GM23248 (cell line): ENCODE measurements at regions not wholly inside any gene's neighbourhood (a gene's known extent, or its start where the extent isn't known, plus 50 kb on each side); places are given as distances from the start of the nearest gene placed in this dataset.
"Not testable (repeated sequence)": the region's sequence is repeated elsewhere in the genome, so short reads cannot be mapped to it uniquely, and the experiment has no call there.

Experiments
- EZH2 ChIP-seq: fragments of 200-600 bp; sonication (generic); IDR thresholded peaks from 2 replicates; pipeline ENCODE4 v1.6.1; 2018; ENCODE audit warnings: antibody characterized with exemption, mild to moderate bottlenecking; ENCODE audit not compliant: insufficient read depth, poor library complexity, severe bottlenecking
- EZH2phosphoT487 ChIP-seq: fragments of 200-600 bp; sonication (generic); IDR thresholded peaks from 2 replicates; pipeline ENCODE4 v1.6.1; 2018; ENCODE audit warnings: antibody characterized with exemption, moderate library complexity, mild to moderate bottlenecking, low read depth; ENCODE audit not compliant: insufficient read depth

GRCh38 chr7:35919607-35920006 is 118.8 kb downstream of the SEPTIN7 start:
- TF ChIP-seq EZH2phosphoT487, EZH2: not testable (repeated sequence)
